SW 1271 (cell line): ENCODE measurements at regions not wholly inside any gene's neighbourhood (a gene's known extent, or its start where the extent isn't known, plus 50 kb on each side); places are given as distances from the start of the nearest gene placed in this dataset.
"Not testable (repeated sequence)": the region's sequence is repeated elsewhere in the genome, so short reads cannot be mapped to it uniquely, and the experiment has no call there.

Experiments
- DNase-seq, 2 experiments: peaks; one replicate each; lab custom pipeline; 2025; lab: John Stamatoyannopoulos, UW

- DNase-seq = no peak
These were observed 310.7 kb upstream of the NCAM1 start for GRCh38 chr11:112650527-112650926.

- no peak for DNase-seq
These were observed 309.8 kb upstream of the NCAM1 start for GRCh38 chr11:112651386-112651785.

GRCh38 chr11:112652786-112653390 lies 308.3 kb upstream of the NCAM1 start:
- DNase-seq = peak in 1 of 2 experiments; percentile 13

GRCh38 chr11:112655371-112655770 lies 305.8 kb upstream of the NCAM1 start:
- DNase-seq = peak in 1 of 2 experiments; percentile 43

- DNase-seq = peak; percentile 92 to 99
These were observed 304.3 kb upstream of the NCAM1 start for GRCh38 chr11:112656772-112657428.

GRCh38 chr11:112658431-112658878 lies 302.8 kb upstream of the NCAM1 start:
- no peak for DNase-seq

GRCh38 chr11:112661146-112661545 lies 300.1 kb upstream of the NCAM1 start:
- no peak for DNase-seq

GRCh38 chr11:112661571-112661970 lies 299.6 kb upstream of the NCAM1 start:
- DNase-seq = no peak

- DNase-seq = no peak
These were observed 298.7 kb upstream of the NCAM1 start for GRCh38 chr11:112662554-112662953.

GRCh38 chr11:112663947-112664634 lies 297.1 kb upstream of the NCAM1 start:
- no peak for DNase-seq

- DNase-seq = no peak
These were observed 295.9 kb upstream of the NCAM1 start for GRCh38 chr11:112665291-112665690.

- DNase-seq = no peak
These were observed 295.0 kb upstream of the NCAM1 start for GRCh38 chr11:112666253-112666652.

GRCh38 chr11:112670806-112671570 lies 290.2 kb upstream of the NCAM1 start:
- DNase-seq = no peak

- not testable (repeated sequence) for DNase-seq
These were observed 287.8 kb upstream of the NCAM1 start for GRCh38 chr11:112673401-112673800.

- no peak for DNase-seq
These were observed 276.1 kb upstream of the NCAM1 start for GRCh38 chr11:112685111-112685510.

GRCh38 chr11:112689851-112690250 lies 271.4 kb upstream of the NCAM1 start:
- no peak for DNase-seq

GRCh38 chr11:112693781-112694180 lies 267.4 kb upstream of the NCAM1 start:
- DNase-seq = no peak

- DNase-seq = no peak
These were observed 267.0 kb upstream of the NCAM1 start for GRCh38 chr11:112694245-112694644.

- no peak for DNase-seq
These were observed 266.4 kb upstream of the NCAM1 start for GRCh38 chr11:112694813-112695212.

GRCh38 chr11:112697391-112698178 lies 263.6 kb upstream of the NCAM1 start:
- no peak for DNase-seq

- no peak for DNase-seq
These were observed 256.1 kb upstream of the NCAM1 start for GRCh38 chr11:112705148-112705547.

GRCh38 chr11:112706863-112707262 lies 254.4 kb upstream of the NCAM1 start:
- DNase-seq = no peak
